GM06990 (cell line): ENCODE measurements at regions not wholly inside any gene's neighbourhood (a gene's known extent, or its start where the extent isn't known, plus 50 kb on each side); places are given as distances from the start of the nearest gene placed in this dataset.
"Not testable (repeated sequence)": the region's sequence is repeated elsewhere in the genome, so short reads cannot be mapped to it uniquely, and the experiment has no call there.

Experiments
- DNase-seq: peaks from one replicate; pipeline ENCODE4 v3.0.0-alpha.2; 2011; ENCODE audit not compliant: insufficient read length; ENCODE audit errors: extremely low read depth
- H3K27me3 ChIP-seq: replicated peaks from 2 replicates; pipeline ENCODE4 v1.6.0; 2011; ENCODE audit warnings: low read length; ENCODE audit not compliant: control insufficient read depth, insufficient read depth
- H3K36me3 ChIP-seq: 2 replicates; pipeline ENCODE4 v1.5.1; 2011; ENCODE audit warnings: low read length; ENCODE audit not compliant: control insufficient read depth, insufficient read depth
- H3K4me3 ChIP-seq: replicated peaks from 2 replicates; pipeline ENCODE4 v1.5.1; 2011; ENCODE audit warnings: low read depth, mild to moderate bottlenecking, control low read depth, low read length
- CTCF ChIP-seq: IDR thresholded peaks from 2 replicates; pipeline ENCODE4 v1.5.1; 2011; ENCODE audit warnings: low read length, control low read depth, mild to moderate bottlenecking, inconsistent platforms; ENCODE audit not compliant: insufficient read depth, poor library complexity, severe bottlenecking

GRCh38 chr2:90076311-90076710 is 1384.8 kb downstream of the RPIA start:
- no peak overlapping the region for H3K4me3 ChIP-seq
- no peaks in the 10 kb centered on the region for H3K36me3 ChIP-seq
- H3K27me3 ChIP-seq = no peaks in the 10 kb centered on the region
- no peak for DNase-seq
- no peak for TF ChIP-seq CTCF

- H3K36me3 ChIP-seq = no peaks in the 10 kb centered on the region
- no peak for DNase-seq
- H3K4me3 ChIP-seq = no peak overlapping the region
- no peak for TF ChIP-seq CTCF
- no peaks in the 10 kb centered on the region for H3K27me3 ChIP-seq
Measured at GRCh38 chr2:90077948-90078347, 1386.5 kb downstream of the RPIA start.

- DNase-seq = no peak
- H3K4me3 ChIP-seq = no peak overlapping the region
- H3K27me3 ChIP-seq = no peaks in the 10 kb centered on the region
- TF ChIP-seq CTCF = no peak
- no peaks in the 10 kb centered on the region for H3K36me3 ChIP-seq
Measured at GRCh38 chr2:90079374-90079773, 1387.9 kb downstream of the RPIA start.

- TF ChIP-seq CTCF = peak; percentile 41
- H3K4me3 ChIP-seq, H3K27me3 ChIP-seq, DNase-seq, H3K36me3 ChIP-seq: not testable (repeated sequence)
Measured at GRCh38 chr2:90087792-90088191, 1396.3 kb downstream of the RPIA start.

- not testable (repeated sequence) for H3K36me3 ChIP-seq, H3K4me3 ChIP-seq, H3K27me3 ChIP-seq, DNase-seq
Measured at GRCh38 chr2:90093571-90094270, 1402.2 kb downstream of the RPIA start.

GRCh38 chr2:90097617-90098016 is 1406.1 kb downstream of the RPIA start:
- not testable (repeated sequence) for H3K4me3 ChIP-seq, H3K27me3 ChIP-seq

GRCh38 chr2:90105142-90105541 is 1413.7 kb downstream of the RPIA start:
- H3K36me3 ChIP-seq, H3K4me3 ChIP-seq, DNase-seq: not testable (repeated sequence)

More at GRCh38 chr2:90097617-90098016, 1406.1 kb downstream of the RPIA start:
- not testable (repeated sequence) for DNase-seq, H3K36me3 ChIP-seq

GRCh38 chr2:90123409-90123808 is 1431.9 kb downstream of the RPIA start:
- not testable (repeated sequence) for H3K4me3 ChIP-seq, H3K36me3 ChIP-seq, H3K27me3 ChIP-seq, DNase-seq

More at GRCh38 chr2:90105142-90105541, 1413.7 kb downstream of the RPIA start:
- peak; percentile 25 for TF ChIP-seq CTCF
- H3K27me3 ChIP-seq = not testable (repeated sequence)

GRCh38 chr2:90139046-90139445 is 1447.6 kb downstream of the RPIA start:
- not testable (repeated sequence) for H3K27me3 ChIP-seq, H3K36me3 ChIP-seq, DNase-seq

More at GRCh38 chr2:90139046-90139445, 1447.6 kb downstream of the RPIA start:
- not testable (repeated sequence) for H3K4me3 ChIP-seq
